ENCODE measurements at regions not wholly inside any gene's neighbourhood (a gene's known extent, or its start where the extent isn't known, plus 50 kb on each side); places are given as distances from the start of the nearest gene placed in this dataset.

GRCh38 chr1:87783315-87783714 lies 454.6 kb downstream of the LMO4 start:
- no peak for DNase-seq (ENCODE audit: low read depth)

- no peak for DNase-seq (ENCODE audit: low read depth)
Measured at GRCh38 chr1:87785386-87785785, 456.7 kb downstream of the LMO4 start.

- DNase-seq (ENCODE audit: low read depth): no peak
Measured at GRCh38 chr1:87786229-87786628, 457.5 kb downstream of the LMO4 start.

GRCh38 chr1:87786861-87787545 lies 458.3 kb downstream of the LMO4 start:
- DNase-seq (ENCODE audit: low read depth): no peak

GRCh38 chr1:87787551-87787950 lies 458.9 kb downstream of the LMO4 start:
- DNase-seq (ENCODE audit: low read depth): no peak

- no peak for DNase-seq (ENCODE audit: low read depth)
Measured at GRCh38 chr1:87790756-87791155, 462.1 kb downstream of the LMO4 start.

- DNase-seq (ENCODE audit: low read depth): no peak
Measured at GRCh38 chr1:87791931-87792740, 463.5 kb downstream of the LMO4 start.

- no peak for DNase-seq (ENCODE audit: low read depth)
Measured at GRCh38 chr1:87794788-87795614, 466.3 kb downstream of the LMO4 start.

- DNase-seq (ENCODE audit: low read depth): no peak
Measured at GRCh38 chr1:87795615-87796337, 467.1 kb downstream of the LMO4 start.

- DNase-seq (ENCODE audit: low read depth): no peak
Measured at GRCh38 chr1:87796471-87796901, 467.8 kb downstream of the LMO4 start.

- DNase-seq (ENCODE audit: low read depth): no peak
Measured at GRCh38 chr1:87799451-87799850, 470.8 kb downstream of the LMO4 start.

GRCh38 chr1:87800006-87800405 lies 471.3 kb downstream of the LMO4 start:
- no peak for DNase-seq (ENCODE audit: low read depth)

- DNase-seq (ENCODE audit: low read depth): no peak
Measured at GRCh38 chr1:87803375-87803774, 474.7 kb downstream of the LMO4 start.

GRCh38 chr1:87804128-87804527 lies 475.4 kb downstream of the LMO4 start:
- DNase-seq (ENCODE audit: low read depth): no peak

- DNase-seq (ENCODE audit: low read depth): no peak
Measured at GRCh38 chr1:87805666-87806378, 477.1 kb downstream of the LMO4 start.

GRCh38 chr1:87806379-87807094 lies 477.9 kb downstream of the LMO4 start:
- no peak for DNase-seq (ENCODE audit: low read depth)

GRCh38 chr1:87810166-87810565 lies 481.5 kb downstream of the LMO4 start:
- DNase-seq (ENCODE audit: low read depth): no peak

- DNase-seq (ENCODE audit: low read depth): no peak
Measured at GRCh38 chr1:87812871-87813577, 484.3 kb downstream of the LMO4 start.

- DNase-seq (ENCODE audit: low read depth): no peak
Measured at GRCh38 chr1:87814573-87814972, 485.9 kb downstream of the LMO4 start.

GRCh38 chr1:87816646-87817045 lies 488.0 kb downstream of the LMO4 start:
- no peak for DNase-seq (ENCODE audit: low read depth)
